Liver (tissue), 8 donors: ENCODE measurements at regions not wholly inside any gene's neighbourhood (a gene's known extent, or its start where the extent isn't known, plus 50 kb on each side); places are given as distances from the start of the nearest gene placed in this dataset.

Experiments
- DNase-seq: peaks from one replicate; pipeline ENCODE4 v3.0.0-alpha.2; 2017; ENCODE audit warnings: low spot score
- H3K27ac ChIP-seq, 2 donors: one replicate each; pipeline ENCODE4 v1.7.0; 2013; ENCODE audit warnings: inconsistent platforms in 2 of 2, low read length in 2 of 2, control low read depth in 1 of 2, low read depth in 1 of 2, mild to moderate bottlenecking in 1 of 2
- H3K27me3 ChIP-seq, 4 donors: one replicate each; pipeline versions ENCODE4 v1.6.1 to v1.7.0; 2013; ENCODE audit warnings: low read length in 3 of 4, inconsistent platforms in 1 of 4, mild to moderate bottlenecking in 1 of 4, moderate library complexity in 1 of 4; ENCODE audit not compliant: control insufficient read depth in 4 of 4, insufficient read depth in 4 of 4
- H3K36me3 ChIP-seq, 4 donors: one replicate each; pipeline versions ENCODE4 v1.6.1 to v1.7.0; 2013; ENCODE audit warnings: low read length in 3 of 4, mild to moderate bottlenecking in 3 of 4, low read depth in 1 of 4, moderate library complexity in 1 of 4; ENCODE audit not compliant: control insufficient read depth in 4 of 4, insufficient read depth in 3 of 4
- H3K4me1 ChIP-seq, 4 donors: one replicate each; pipeline versions ENCODE4 v1.6.1 to v1.7.0; 2013; ENCODE audit warnings: low read length in 3 of 4, mild to moderate bottlenecking in 3 of 4, moderate library complexity in 1 of 4; ENCODE audit not compliant: control insufficient read depth in 4 of 4, insufficient read depth in 4 of 4
- H3K4me3 ChIP-seq, 3 donors: one replicate each; pipeline versions ENCODE4 v1.6.1 to v1.7.0; 2013; ENCODE audit warnings: low read length in 3 of 3, control low read depth in 1 of 3, low read depth in 1 of 3, mild to moderate bottlenecking in 1 of 3
- H3K9ac ChIP-seq, 2 donors: one replicate each; pipeline ENCODE4 v1.7.0; 2013; ENCODE audit warnings: low read length in 2 of 2, mild to moderate bottlenecking in 2 of 2, moderate library complexity in 2 of 2, control low read depth in 1 of 2, low read depth in 1 of 2
- H3K9me3 ChIP-seq, 4 donors: one replicate each; pipeline versions ENCODE4 v1.6.1 to v1.7.0; 2013; ENCODE audit warnings: low read length in 3 of 4; ENCODE audit not compliant: control insufficient read depth in 4 of 4
- ATF3 ChIP-seq: IDR thresholded peaks from 2 replicates; pipeline ENCODE4 v1.6.1; 2016; ENCODE audit warnings: antibody characterized with exemption
- CTCF ChIP-seq: fragments of 150-350 bp; IDR thresholded peaks from 2 replicates; pipeline ENCODE4 v1.5.1; 2017; ENCODE audit warnings: improper control_type of control experiment, low read depth, low read length; ENCODE audit not compliant: missing input control
- FOXA1 ChIP-seq: IDR thresholded peaks from 2 replicates; pipeline ENCODE4 v1.6.1; 2016; ENCODE audit warnings: antibody characterized with exemption
- FOXA2 ChIP-seq: IDR thresholded peaks from 2 replicates; pipeline ENCODE4 v1.6.1; 2016; ENCODE audit warnings: antibody characterized with exemption
- JUND ChIP-seq, 2 donors: IDR thresholded peaks; 2 replicates each; pipeline ENCODE4 v1.6.1; 2016; ENCODE audit warnings: antibody characterized with exemption in 2 of 2
- MAX ChIP-seq: IDR thresholded peaks from 2 replicates; pipeline ENCODE4 v1.6.1; 2016; ENCODE audit warnings: antibody characterized with exemption
- RAD21 ChIP-seq, 2 donors: IDR thresholded peaks; 2 replicates each; pipeline ENCODE4 v1.6.1; 2016; ENCODE audit warnings: antibody characterized with exemption in 2 of 2, mild to moderate bottlenecking in 2 of 2
- REST ChIP-seq: IDR thresholded peaks from 2 replicates; pipeline ENCODE4 v1.6.1; 2016; ENCODE audit warnings: antibody characterized with exemption, mild to moderate bottlenecking
- SP1 ChIP-seq: IDR thresholded peaks from 2 replicates; pipeline ENCODE4 v1.6.1; 2018; ENCODE audit warnings: antibody characterized with exemption, mild to moderate bottlenecking
- TAF1 ChIP-seq: conservative IDR thresholded peaks from 2 replicates; pipeline ENCODE4 v1.6.1; 2016; ENCODE audit warnings: antibody characterized with exemption, mild to moderate bottlenecking
- YY1 ChIP-seq: IDR thresholded peaks from 2 replicates; pipeline ENCODE4 v1.6.1; 2016; ENCODE audit warnings: antibody characterized with exemption, mild to moderate bottlenecking
- WGBS: extraction: QIAGEN DNeasy Blood & Tissue Kit; methylation state at CpG from one replicate; pipeline ENCODE4 v1.1.7; 2013; 5-methylcytosine and 5-hydroxymethylcytosine counted together
- TF ChIP-seq, protein P1 (sequence below): IDR thresholded peaks from 2 replicates; pipeline ENCODE4 v1.6.1; 2016; ENCODE audit warnings: antibody characterized with exemption
- donor health status: healthy.
- donor health status: healthy.
- donor health status: healthy.
- donor health status: healthy.
- donor health status: healthy.

DNA sequence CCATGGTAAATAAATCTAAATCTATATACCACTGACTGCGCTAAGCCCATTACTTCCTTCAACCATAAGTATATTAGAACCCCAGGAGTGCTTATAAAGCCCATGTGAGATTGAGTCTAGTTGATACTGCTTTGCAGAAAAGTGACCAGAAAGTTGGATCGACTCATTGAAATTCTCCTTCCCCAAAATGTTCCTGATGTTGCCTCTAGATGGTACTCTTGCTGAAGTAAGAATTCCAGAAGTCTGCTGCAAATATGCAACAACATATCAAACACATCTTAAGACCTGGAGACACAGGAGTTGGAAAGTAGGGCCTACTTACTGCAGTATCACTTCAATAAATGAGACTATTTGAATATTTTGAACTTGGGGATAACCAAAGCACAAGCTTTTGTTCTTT, 550.8 kb downstream of the IPMK start:
- no peak for DNase-seq
- Histone ChIP-seq H3K4me3 (no peak overlapping the region), H3K27me3 (no peaks in the 10 kb centered on the region), H3K36me3 (no peaks in the 10 kb centered on the region), H3K27ac (no peak overlapping the region), H3K9ac (no peak overlapping the region), H3K4me1 (peaks cover 0 to 3% (median 0%) of the 10 kb centered on the region in 4 donors), H3K9me3 (no peaks in the 10 kb centered on the region)
- TF ChIP-seq CTCF (peak; percentile 64), TAF1 (no peak), FOXA1 (no peak), FOXA2 (no peak), ATF3 (no peak), RAD21 (IDR thresholded peaks at IDR 0.05) (peak; percentile 91 to 94), REST (no peak)
- TF ChIP-seq, protein P1, sequence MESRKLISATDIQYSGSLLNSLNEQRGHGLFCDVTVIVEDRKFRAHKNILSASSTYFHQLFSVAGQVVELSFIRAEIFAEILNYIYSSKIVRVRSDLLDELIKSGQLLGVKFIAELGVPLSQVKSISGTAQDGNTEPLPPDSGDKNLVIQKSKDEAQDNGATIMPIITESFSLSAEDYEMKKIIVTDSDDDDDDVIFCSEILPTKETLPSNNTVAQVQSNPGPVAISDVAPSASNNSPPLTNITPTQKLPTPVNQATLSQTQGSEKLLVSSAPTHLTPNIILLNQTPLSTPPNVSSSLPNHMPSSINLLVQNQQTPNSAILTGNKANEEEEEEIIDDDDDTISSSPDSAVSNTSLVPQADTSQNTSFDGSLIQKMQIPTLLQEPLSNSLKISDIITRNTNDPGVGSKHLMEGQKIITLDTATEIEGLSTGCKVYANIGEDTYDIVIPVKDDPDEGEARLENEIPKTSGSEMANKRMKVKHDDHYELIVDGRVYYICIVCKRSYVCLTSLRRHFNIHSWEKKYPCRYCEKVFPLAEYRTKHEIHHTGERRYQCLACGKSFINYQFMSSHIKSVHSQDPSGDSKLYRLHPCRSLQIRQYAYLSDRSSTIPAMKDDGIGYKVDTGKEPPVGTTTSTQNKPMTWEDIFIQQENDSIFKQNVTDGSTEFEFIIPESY, result no peak
- WGBS, result 57% methylated on average over 2 of the region's 2 CpGs

DNA sequence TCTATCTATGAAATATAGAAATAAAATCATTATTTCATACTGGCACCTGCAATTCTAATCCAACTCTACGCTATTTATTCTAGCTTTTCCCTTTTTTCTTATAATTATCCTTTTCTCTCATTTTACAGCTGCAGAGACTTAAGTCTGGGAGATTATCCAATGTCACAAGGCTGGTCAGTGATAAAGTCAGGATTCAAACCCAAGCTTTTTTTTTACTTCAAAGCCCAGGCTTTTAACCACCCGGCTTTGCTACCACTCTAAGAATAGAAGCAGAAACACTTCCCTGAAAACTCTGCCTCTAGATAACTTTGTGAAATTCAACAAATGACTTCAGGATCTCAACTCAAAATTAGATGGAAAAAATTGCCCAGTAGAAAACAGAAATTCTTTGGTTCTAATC, 552.5 kb downstream of the IPMK start:
- Histone ChIP-seq H3K27ac (no peak overlapping the region), H3K9me3 (no peaks in the 10 kb centered on the region), H3K9ac (no peak overlapping the region), H3K4me1 (peaks cover 0 to 3% (median 0%) of the 10 kb centered on the region in 4 donors), H3K36me3 (no peaks in the 10 kb centered on the region), H3K4me3 (no peak overlapping the region), H3K27me3 (no peaks in the 10 kb centered on the region)
- no peak for DNase-seq
- no peak for TF ChIP-seq JUND (IDR thresholded peaks at IDR 0.05)
- TF ChIP-seq CTCF, result no peak
- no peak for TF ChIP-seq SP1
- TF ChIP-seq TAF1, result no peak
- no peak for TF ChIP-seq FOXA2
- TF ChIP-seq YY1, result no peak
- TF ChIP-seq RAD21 (IDR thresholded peaks at IDR 0.05), result no peak
- no peak for TF ChIP-seq MAX
- TF ChIP-seq ATF3, result no peak
- WGBS, result 81% methylated on average over 2 of the region's 2 CpGs
